GM20000 (cell line): ENCODE measurements at regions not wholly inside any gene's neighbourhood (a gene's known extent, or its start where the extent isn't known, plus 50 kb on each side); places are given as distances from the start of the nearest gene placed in this dataset.
"Not testable (repeated sequence)": the region's sequence is repeated elsewhere in the genome, so short reads cannot be mapped to it uniquely, and the experiment has no call there.

Experiments
- DNase-seq: peaks from one replicate; pipeline ENCODE4 v3.0.0; 2012; ENCODE audit warnings: low spot score
- CTCF ChIP-seq: IDR thresholded peaks from 2 replicates; pipeline ENCODE4 v1.5.1; 2012; ENCODE audit warnings: mild to moderate bottlenecking, control low read depth; ENCODE audit errors: extremely low read depth, missing control alignments

- DNase-seq, result no peak
Observed at GRCh38 chr10:62937674-62938073, 121.5 kb upstream of the EGR2 start.

GRCh38 chr10:62935022-62935421, 118.9 kb upstream of the EGR2 start:
- DNase-seq, result no peak
- no peak for TF ChIP-seq CTCF

More at GRCh38 chr10:62937674-62938073, 121.5 kb upstream of the EGR2 start:
- TF ChIP-seq CTCF, result no peak

GRCh38 chr10:62934258-62934657, 118.1 kb upstream of the EGR2 start:
- no peak for TF ChIP-seq CTCF
- no peak for DNase-seq

- not testable (repeated sequence) for DNase-seq
Observed at GRCh38 chr10:62928763-62929162, 112.6 kb upstream of the EGR2 start.

GRCh38 chr10:62926407-62926806, 110.2 kb upstream of the EGR2 start:
- TF ChIP-seq CTCF, result no peak
- no peak for DNase-seq

GRCh38 chr10:62924344-62924748, 108.2 kb upstream of the EGR2 start:
- no peak for DNase-seq
- TF ChIP-seq CTCF, result no peak

- TF ChIP-seq CTCF, result no peak
- no peak for DNase-seq
Observed at GRCh38 chr10:62919776-62920175, 103.6 kb upstream of the EGR2 start.

GRCh38 chr10:62917475-62918238, 101.5 kb upstream of the EGR2 start:
- no peak for TF ChIP-seq CTCF
- DNase-seq, result no peak
